Natural killer cell (primary cell): ENCODE measurements at regions not wholly inside any gene's neighbourhood (a gene's known extent, or its start where the extent isn't known, plus 50 kb on each side); places are given as distances from the start of the nearest gene placed in this dataset.

Experiments used
- ATAC-seq, 3 donors: fragments of 150-1000 bp in 2 of 3; fragments of 200-7000 bp in 1 of 3; cut with Tn5 transposase; 1 replicate in 1 of 3; 2 replicates in 2 of 3; pipeline ENCODE4 v1.10.0; 2021; ENCODE audit warnings: mild to moderate bottlenecking in 2 of 3, moderate library complexity in 2 of 3
- DNase-seq, 2 donors: peaks; one replicate each; pipeline versions ENCODE4 v3.0.0 to v3.0.0-alpha.2; 2013 to 2021; ENCODE audit warnings: mixed read lengths in 1 of 2
- H3K27ac ChIP-seq: one replicate; pipeline ENCODE4 v1.5.1; 2013; ENCODE audit warnings: mild to moderate bottlenecking, low read length
- H3K27me3 ChIP-seq: one replicate; pipeline ENCODE4 v1.6.1; 2013; ENCODE audit warnings: low read length; ENCODE audit not compliant: control insufficient read depth, insufficient read depth
- H3K36me3 ChIP-seq: one replicate; pipeline ENCODE4 v1.6.1; 2013; ENCODE audit warnings: low read length; ENCODE audit not compliant: control insufficient read depth, insufficient read depth
- H3K4me1 ChIP-seq: one replicate; pipeline ENCODE4 v1.6.1; 2013; ENCODE audit warnings: low read length; ENCODE audit not compliant: control insufficient read depth, insufficient read depth
- H3K4me3 ChIP-seq: one replicate; pipeline ENCODE4 v1.5.1; 2013; ENCODE audit warnings: low read length
- H3K9me3 ChIP-seq: one replicate; pipeline ENCODE4 v1.6.1; 2013; ENCODE audit warnings: low read length; ENCODE audit not compliant: control insufficient read depth, insufficient read depth
- H3K27ac Mint-ChIP-seq, 2 donors: one replicate each; pipeline ENCODE4 v1.8.0; 2022; ENCODE audit warnings: mild to moderate bottlenecking in 2 of 2, mixed read lengths in 2 of 2, moderate library complexity in 1 of 2
- H3K27me3 Mint-ChIP-seq, 2 donors: one replicate each; pipeline ENCODE4 v1.8.0; 2022; ENCODE audit warnings: low read depth in 2 of 2, mixed read lengths in 2 of 2
- H3K36me3 Mint-ChIP-seq: one replicate; pipeline ENCODE4 v1.8.0; 2022; ENCODE audit warnings: mixed read lengths
- H3K4me1 Mint-ChIP-seq, 2 donors: one replicate each; pipeline ENCODE4 v1.8.0; 2022; ENCODE audit warnings: mixed read lengths in 2 of 2
- H3K4me3 Mint-ChIP-seq: one replicate; pipeline ENCODE4 v1.8.0; 2022; ENCODE audit warnings: mild to moderate bottlenecking, moderate library complexity, mixed read lengths
- H3K9me3 Mint-ChIP-seq, 2 donors: one replicate each; pipeline ENCODE4 v1.8.0; 2022; ENCODE audit warnings: mixed read lengths in 2 of 2
- WGBS: methylation state at CpG from one replicate; pipeline ENCODE4 v1.1.7; 2013; ENCODE audit warnings: missing lambda C conversion rate; ENCODE audit not compliant: insufficient coverage; 5-methylcytosine and 5-hydroxymethylcytosine counted together
- intact Hi-C: fragments of 100-400 bp; cut with micrococcal nuclease; formaldehyde crosslinking; loops from one replicate; pipeline ENCODE4 v1.14.2; 2022
- TF ChIP-seq, protein P1 (sequence below): fragments of 200-600 bp; IDR thresholded peaks from one replicate; pipeline ENCODE4 v1.8.0; 2022; ENCODE audit warnings: antibody characterized with exemption

DNA sequence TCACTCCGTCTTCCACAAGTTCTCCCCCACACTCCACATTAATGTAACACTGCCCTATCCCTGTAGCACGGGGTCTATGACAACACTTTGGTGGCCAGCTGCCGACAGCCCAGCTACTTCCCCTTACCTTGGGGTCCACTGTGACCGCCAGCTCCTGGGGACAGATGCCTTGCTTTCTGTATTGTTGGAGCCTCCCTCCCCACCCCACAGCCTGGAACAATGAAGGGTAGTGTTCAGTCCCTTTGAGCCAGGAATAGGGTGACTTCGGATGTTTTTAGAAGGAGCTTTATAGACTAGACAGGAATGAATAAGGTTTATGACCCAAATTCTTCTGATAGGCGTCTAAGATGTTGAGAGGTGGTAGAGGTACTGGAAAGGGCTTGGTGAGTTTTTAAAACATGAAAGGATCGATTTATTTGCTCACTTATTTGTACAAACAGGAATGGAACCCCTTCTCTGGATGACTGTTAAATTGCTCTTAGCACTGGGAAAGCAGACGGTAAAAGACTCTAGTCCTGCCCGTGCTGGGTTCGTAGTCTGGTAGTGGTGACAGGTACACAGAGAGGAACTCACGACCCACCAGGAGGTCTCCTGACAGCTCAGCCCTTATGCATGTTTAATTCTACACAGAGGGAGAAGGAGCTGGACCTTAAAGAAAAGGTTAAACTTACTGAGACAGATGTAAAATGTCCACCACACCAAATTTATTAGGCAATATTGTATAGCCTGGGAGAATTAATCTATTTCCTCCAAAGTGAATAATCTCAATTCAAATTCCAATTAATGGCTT, 90.9 kb downstream of the MYCN start:
- no peak overlapping the region for H3K4me3 Mint-ChIP-seq
- WGBS = 85% methylated on average over 11 of the region's 11 CpGs

DNA sequence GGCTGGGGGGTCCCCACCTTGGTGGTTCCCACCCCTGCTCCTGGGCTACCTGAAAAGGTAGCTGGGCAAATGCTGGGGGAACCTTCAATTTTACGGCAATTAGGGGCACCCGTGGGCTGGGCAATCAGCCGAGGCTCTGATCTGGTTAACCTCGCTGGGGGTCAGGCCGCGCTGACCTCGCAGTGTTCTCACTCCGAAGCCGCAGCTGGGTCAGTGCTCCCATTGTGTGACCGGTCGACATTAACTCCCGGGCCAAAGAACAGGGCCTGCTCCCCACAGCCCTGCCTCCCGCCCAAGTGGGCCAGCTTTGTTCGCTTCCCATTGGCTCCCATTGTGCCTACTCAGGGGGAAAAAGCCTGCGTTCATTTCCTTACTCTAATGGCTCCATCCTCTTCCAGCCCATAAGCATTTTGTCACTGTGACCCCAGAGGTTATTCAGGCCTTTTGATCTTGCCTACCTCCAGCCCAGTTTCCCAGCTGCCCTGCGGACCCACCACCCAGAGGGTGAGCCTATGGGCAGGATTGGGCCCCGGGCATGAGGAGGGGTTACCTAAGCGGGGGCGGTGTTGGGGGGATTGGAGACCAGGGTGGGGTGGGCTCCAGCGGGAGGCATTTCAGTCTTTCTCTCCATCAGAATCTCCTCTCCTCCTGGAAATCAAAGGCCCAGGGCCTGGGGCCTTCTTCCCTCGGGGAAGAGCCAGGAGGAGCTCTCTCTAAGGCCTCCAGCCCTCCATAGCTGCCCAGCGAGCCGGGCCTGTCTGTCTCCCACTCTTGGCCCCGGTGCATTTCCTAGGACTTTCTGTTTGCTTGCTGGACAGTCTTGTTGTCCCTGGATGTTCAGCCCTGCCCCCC, 90.1 kb downstream of the MYCN start:
- H3K9me3 Mint-ChIP-seq = no peaks in the 10 kb centered on the region
- no peaks in the 10 kb centered on the region for H3K36me3 ChIP-seq
- DNase-seq (no peak), ATAC-seq (no peak)
- no peak overlapping the region for H3K4me3 Mint-ChIP-seq
- H3K36me3 Mint-ChIP-seq = no peaks in the 10 kb centered on the region
- intact Hi-C loops = no loop called here
- H3K27ac Mint-ChIP-seq = no peak overlapping the region
- WGBS = 95% methylated on average over 20 of the region's 24 CpGs
- no peaks in the 10 kb centered on the region for H3K27me3 Mint-ChIP-seq
- H3K27ac ChIP-seq = no peak overlapping the region
- H3K4me1 Mint-ChIP-seq = no peaks in the 10 kb centered on the region
- H3K27me3 ChIP-seq = no peaks in the 10 kb centered on the region
- TF ChIP-seq, protein P1, sequence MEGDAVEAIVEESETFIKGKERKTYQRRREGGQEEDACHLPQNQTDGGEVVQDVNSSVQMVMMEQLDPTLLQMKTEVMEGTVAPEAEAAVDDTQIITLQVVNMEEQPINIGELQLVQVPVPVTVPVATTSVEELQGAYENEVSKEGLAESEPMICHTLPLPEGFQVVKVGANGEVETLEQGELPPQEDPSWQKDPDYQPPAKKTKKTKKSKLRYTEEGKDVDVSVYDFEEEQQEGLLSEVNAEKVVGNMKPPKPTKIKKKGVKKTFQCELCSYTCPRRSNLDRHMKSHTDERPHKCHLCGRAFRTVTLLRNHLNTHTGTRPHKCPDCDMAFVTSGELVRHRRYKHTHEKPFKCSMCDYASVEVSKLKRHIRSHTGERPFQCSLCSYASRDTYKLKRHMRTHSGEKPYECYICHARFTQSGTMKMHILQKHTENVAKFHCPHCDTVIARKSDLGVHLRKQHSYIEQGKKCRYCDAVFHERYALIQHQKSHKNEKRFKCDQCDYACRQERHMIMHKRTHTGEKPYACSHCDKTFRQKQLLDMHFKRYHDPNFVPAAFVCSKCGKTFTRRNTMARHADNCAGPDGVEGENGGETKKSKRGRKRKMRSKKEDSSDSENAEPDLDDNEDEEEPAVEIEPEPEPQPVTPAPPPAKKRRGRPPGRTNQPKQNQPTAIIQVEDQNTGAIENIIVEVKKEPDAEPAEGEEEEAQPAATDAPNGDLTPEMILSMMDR = no peak
- H3K4me1 ChIP-seq = no peaks in the 10 kb centered on the region
- no peak overlapping the region for H3K4me3 ChIP-seq
- H3K9me3 ChIP-seq = no peaks in the 10 kb centered on the region

More for the DNA sequence above, 90.9 kb downstream of the MYCN start:
- Mint-ChIP-seq H3K4me1 (no peaks in the 10 kb centered on the region), H3K9me3 (no peaks in the 10 kb centered on the region), H3K27me3 (no peaks in the 10 kb centered on the region), H3K36me3 (no peaks in the 10 kb centered on the region), H3K27ac (no peak overlapping the region)
- ATAC-seq (no peak), DNase-seq (no peak)
- Histone ChIP-seq H3K27me3 (no peaks in the 10 kb centered on the region), H3K4me3 (no peak overlapping the region), H3K9me3 (no peaks in the 10 kb centered on the region), H3K36me3 (no peaks in the 10 kb centered on the region), H3K27ac (no peak overlapping the region), H3K4me1 (no peaks in the 10 kb centered on the region)
- intact Hi-C loops = no loop called here
- TF ChIP-seq, protein P1 = no peak

DNA sequence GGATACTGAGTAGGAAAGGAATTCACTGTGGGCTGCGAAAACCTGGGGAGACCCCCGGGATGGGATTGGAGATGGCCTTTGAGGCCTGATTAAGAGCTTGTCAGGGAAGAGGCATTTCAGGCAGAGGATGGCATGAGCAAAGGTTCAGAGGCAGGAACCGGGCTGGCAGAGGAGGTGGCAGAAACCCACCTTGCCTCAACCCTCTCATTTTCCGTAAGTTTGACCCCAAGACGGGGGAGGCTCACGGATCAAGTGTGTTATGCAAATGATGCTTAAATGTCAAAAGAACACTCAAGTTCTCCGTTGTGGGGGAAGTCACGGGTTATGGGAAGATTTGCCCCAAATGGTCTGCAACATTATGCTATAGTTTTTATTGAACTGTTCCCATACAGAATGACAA, 88.3 kb downstream of the MYCN start:
- H3K36me3 Mint-ChIP-seq = no peaks in the 10 kb centered on the region
- intact Hi-C loops = no loop called here
- no peak overlapping the region for H3K4me3 Mint-ChIP-seq
- peaks cover 0 to 2% of the 10 kb centered on the region in 2 donors for H3K27me3 Mint-ChIP-seq
- ATAC-seq (no peak), DNase-seq (no peak)
- Histone ChIP-seq H3K36me3 (no peaks in the 10 kb centered on the region), H3K9me3 (no peaks in the 10 kb centered on the region), H3K27ac (no peak overlapping the region), H3K4me1 (no peaks in the 10 kb centered on the region), H3K27me3 (no peaks in the 10 kb centered on the region), H3K4me3 (no peak overlapping the region)
- H3K4me1 Mint-ChIP-seq = no peaks in the 10 kb centered on the region
- no peak overlapping the region for H3K27ac Mint-ChIP-seq
- 83% methylated on average over 8 of the region's 8 CpGs for WGBS
- TF ChIP-seq, protein P1 = no peak
- H3K9me3 Mint-ChIP-seq = no peaks in the 10 kb centered on the region
